OCI-LY7 (cell line): ENCODE measurements at regions not wholly inside any gene's neighbourhood (a gene's known extent, or its start where the extent isn't known, plus 50 kb on each side); places are given as distances from the start of the nearest gene placed in this dataset.

Source experiments
- BruUV-seq: library from RNA; stranded (reverse); fragments of 400-500 nt; replicated peaks from 2 replicates; lab custom pipeline; 2021; lab: Mats Ljungman, UMichigan
- CTCF ChIA-PET: fragments of 300-600 bp; sonication (Branson Sonifier 250); formaldehyde crosslinking; loops from one replicate; lab custom pipeline; 2022; ENCODE audit warnings: antibody characterized with exemption; ENCODE audit not compliant: unreplicated experiment; lab: Charles Lee
- POLR2A ChIA-PET: fragments of 300-600 bp; sonication (Branson Sonifier 250); formaldehyde crosslinking; loops from one replicate; lab custom pipeline; 2022; ENCODE audit warnings: antibody characterized with exemption; lab: Charles Lee
- DNase-seq: peaks from one replicate; pipeline ENCODE4 v3.0.0-alpha.2; 2015; ENCODE audit warnings: low spot score
- H2AFZ ChIP-seq: fragments of 200-600 bp; sonication (generic), shearing (Covaris generic); 2 replicates; pipeline ENCODE4 v1.6.1; 2014; ENCODE audit warnings: mild to moderate bottlenecking, antibody characterized with exemption, low read length, moderate library complexity
- H3K27ac ChIP-seq: fragments of 200-600 bp; sonication (generic); 2 replicates; pipeline ENCODE4 v1.5.1; 2014; ENCODE audit warnings: mixed run types, low read depth, mild to moderate bottlenecking, moderate library complexity, low read length, inconsistent platforms; ENCODE audit not compliant: poor library complexity, severe bottlenecking
- H3K36me3 ChIP-seq: fragments of 200-600 bp; sonication (generic); 2 replicates; pipeline ENCODE4 v1.6.1; 2014; ENCODE audit warnings: mild to moderate bottlenecking, antibody characterized with exemption, low read length, moderate library complexity, mixed read lengths; ENCODE audit not compliant: insufficient read depth
- H3K4me1 ChIP-seq: fragments of 200-600 bp; sonication (generic); 2 replicates; pipeline ENCODE4 v1.5.1; 2014; ENCODE audit warnings: mild to moderate bottlenecking, low read length; ENCODE audit not compliant: insufficient read depth, poor library complexity, severe bottlenecking
- H3K4me2 ChIP-seq: fragments of 200-600 bp; sonication (generic); 2 replicates; pipeline ENCODE4 v1.6.1; 2014; ENCODE audit warnings: mild to moderate bottlenecking, low read length
- H3K4me3 ChIP-seq: fragments of 200-600 bp; sonication (generic); 2 replicates; pipeline ENCODE4 v1.5.1; 2014; ENCODE audit warnings: mild to moderate bottlenecking, low read depth, low read length; ENCODE audit not compliant: poor library complexity, severe bottlenecking
- H3K79me2 ChIP-seq: fragments of 200-600 bp; sonication (generic); 2 replicates; pipeline ENCODE4 v1.6.1; 2016; ENCODE audit warnings: low read depth, mild to moderate bottlenecking, low read length, moderate library complexity, mixed read lengths; ENCODE audit not compliant: insufficient read depth
- H3K9me2 ChIP-seq: fragments of 200-600 bp; sonication (generic); 2 replicates; pipeline ENCODE4 v1.6.1; 2016; ENCODE audit warnings: mild to moderate bottlenecking, low read length, mixed read lengths; ENCODE audit not compliant: insufficient read depth
- H3K9me3 ChIP-seq: fragments of 200-600 bp; sonication (generic); 2 replicates; pipeline ENCODE4 v1.6.1; 2014; ENCODE audit warnings: mild to moderate bottlenecking, mixed run types, low read length, mixed read lengths
- H4K20me1 ChIP-seq: fragments of 200-600 bp; sonication (generic); 2 replicates; pipeline ENCODE4 v1.6.1; 2014; ENCODE audit warnings: mild to moderate bottlenecking, antibody characterized with exemption, low read length, moderate library complexity, mixed read lengths; ENCODE audit not compliant: insufficient read depth
- CTCF ChIP-seq: fragments of 200-600 bp; sonication (generic); conservative IDR thresholded peaks from 2 replicates; pipeline ENCODE4 v1.5.1; 2014; ENCODE audit warnings: mild to moderate bottlenecking, antibody characterized with exemption, low read length, moderate library complexity, mixed read lengths
- EZH2phosphoT487 ChIP-seq: fragments of 200-600 bp; sonication (generic); IDR thresholded peaks from 2 replicates; pipeline ENCODE4 v1.6.1; 2018; ENCODE audit warnings: low read depth, borderline replicate concordance, mild to moderate bottlenecking, mixed run types, antibody characterized with exemption, low read length, moderate library complexity, mixed read lengths
- intact Hi-C: fragments of 100-400 bp; cut with micrococcal nuclease; formaldehyde crosslinking; loops from one replicate; pipeline ENCODE4 v1.10.0; 2022; ENCODE audit not compliant: unreplicated experiment

GRCh38 chr3:168926426-168926825 is 737.1 kb downstream of the MECOM start:
- Histone ChIP-seq H2AFZ (no peak overlapping the region), H3K4me3 (no peak overlapping the region), H3K27ac (no peak overlapping the region), H3K4me2 (no peak overlapping the region), H3K9me2 (no peaks in the 10 kb centered on the region), H3K79me2 (no peaks in the 10 kb centered on the region), H3K4me1 (no peaks in the 10 kb centered on the region), H3K36me3 (no peaks in the 10 kb centered on the region), H4K20me1 (no peaks in the 10 kb centered on the region), H3K9me3 (no peaks in the 10 kb centered on the region)
- POLR2A ChIA-PET = interaction anchor here (0.6 kb wide), 1 partner anchor 806 kb away, joined by 6 read pairs; no protein-coding TSS in a partner anchor
- BruUV-seq = no TSS peak
- intact Hi-C loops = no loop called here
- no peak for DNase-seq
- CTCF ChIA-PET = no interaction called here
- no peak for TF ChIP-seq CTCF

- POLR2A ChIA-PET = no interaction called here
- Histone ChIP-seq H2AFZ (no peak overlapping the region), H3K79me2 (no peaks in the 10 kb centered on the region), H3K36me3 (no peaks in the 10 kb centered on the region), H3K4me3 (no peak overlapping the region), H3K9me3 (no peaks in the 10 kb centered on the region), H4K20me1 (no peaks in the 10 kb centered on the region), H3K4me1 (no peaks in the 10 kb centered on the region), H3K4me2 (no peak overlapping the region), H3K9me2 (no peaks in the 10 kb centered on the region), H3K27ac (no peak overlapping the region)
- BruUV-seq = no TSS peak
- TF ChIP-seq CTCF = no peak
- no peak for TF ChIP-seq EZH2phosphoT487
- no peak for DNase-seq
- CTCF ChIA-PET = no interaction called here
- intact Hi-C loops = no loop called here
Measured at GRCh38 chr3:168925568-168925967, 737.9 kb downstream of the MECOM start.

- ChIA-PET POLR2A (no interaction called here), CTCF (no interaction called here)
- Histone ChIP-seq H3K4me2 (no peak overlapping the region), H3K79me2 (no peaks in the 10 kb centered on the region), H3K4me1 (no peaks in the 10 kb centered on the region), H3K9me3 (no peaks in the 10 kb centered on the region), H3K36me3 (no peaks in the 10 kb centered on the region), H3K4me3 (no peak overlapping the region), H4K20me1 (no peaks in the 10 kb centered on the region), H3K9me2 (no peaks in the 10 kb centered on the region), H3K27ac (no peak overlapping the region), H2AFZ (no peak overlapping the region)
- intact Hi-C loops = no loop called here
- BruUV-seq = no TSS peak
- DNase-seq = no peak
- TF ChIP-seq CTCF = no peak
- TF ChIP-seq EZH2phosphoT487 = no peak
Measured at GRCh38 chr3:168914662-168915061, 748.9 kb downstream of the MECOM start.
